Breast epithelium (tissue), 3 donors: ENCODE measurements at regions not wholly inside any gene's neighbourhood (a gene's known extent, or its start where the extent isn't known, plus 50 kb on each side); places are given as distances from the start of the nearest gene placed in this dataset.

Experiments
- POLR2A ChIP-seq: fragments of 450-650 bp; IDR thresholded peaks from one replicate; pipeline ENCODE4 v1.6.1; 2016; ENCODE audit warnings: antibody characterized with exemption, mild to moderate bottlenecking, moderate library complexity
- POLR2AphosphoS5 ChIP-seq, 3 donors: sonication (generic); formaldehyde crosslinking; IDR thresholded peaks; one replicate each; pipeline ENCODE4 v1.6.1; 2017; ENCODE audit warnings: antibody characterized with exemption in 3 of 3
- TF ChIP-seq, protein P1 (sequence below), 3 donors: fragments of 450-650 bp; IDR thresholded peaks; one replicate each; pipeline ENCODE4 v1.5.1; 2016 to 2017; ENCODE audit warnings: antibody characterized with exemption in 3 of 3, mild to moderate bottlenecking in 3 of 3, moderate library complexity in 3 of 3

DNA sequence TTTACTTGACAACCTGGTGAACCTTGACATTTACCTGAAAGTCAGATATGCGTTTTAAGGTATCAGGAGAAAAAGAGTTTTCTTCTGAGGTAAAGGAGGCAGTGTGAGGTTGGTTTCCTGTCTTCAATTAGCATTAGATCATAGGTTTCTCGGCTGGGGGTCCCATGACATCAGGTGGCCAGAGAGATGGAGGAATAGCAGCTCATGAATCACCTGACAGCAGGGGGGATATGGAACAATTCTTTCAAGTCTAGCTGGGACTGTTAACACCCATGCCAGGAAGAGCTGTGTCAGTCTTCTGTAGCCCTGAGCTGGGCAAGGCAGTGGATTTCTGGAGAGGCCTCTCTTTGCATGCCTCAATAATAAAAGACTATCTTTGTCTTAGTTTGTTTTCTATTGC is 108.0 kb upstream of the TMEM170B start:
- TF ChIP-seq, protein P1, sequence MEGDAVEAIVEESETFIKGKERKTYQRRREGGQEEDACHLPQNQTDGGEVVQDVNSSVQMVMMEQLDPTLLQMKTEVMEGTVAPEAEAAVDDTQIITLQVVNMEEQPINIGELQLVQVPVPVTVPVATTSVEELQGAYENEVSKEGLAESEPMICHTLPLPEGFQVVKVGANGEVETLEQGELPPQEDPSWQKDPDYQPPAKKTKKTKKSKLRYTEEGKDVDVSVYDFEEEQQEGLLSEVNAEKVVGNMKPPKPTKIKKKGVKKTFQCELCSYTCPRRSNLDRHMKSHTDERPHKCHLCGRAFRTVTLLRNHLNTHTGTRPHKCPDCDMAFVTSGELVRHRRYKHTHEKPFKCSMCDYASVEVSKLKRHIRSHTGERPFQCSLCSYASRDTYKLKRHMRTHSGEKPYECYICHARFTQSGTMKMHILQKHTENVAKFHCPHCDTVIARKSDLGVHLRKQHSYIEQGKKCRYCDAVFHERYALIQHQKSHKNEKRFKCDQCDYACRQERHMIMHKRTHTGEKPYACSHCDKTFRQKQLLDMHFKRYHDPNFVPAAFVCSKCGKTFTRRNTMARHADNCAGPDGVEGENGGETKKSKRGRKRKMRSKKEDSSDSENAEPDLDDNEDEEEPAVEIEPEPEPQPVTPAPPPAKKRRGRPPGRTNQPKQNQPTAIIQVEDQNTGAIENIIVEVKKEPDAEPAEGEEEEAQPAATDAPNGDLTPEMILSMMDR (IDR thresholded peaks at IDR 0.05) = no peak
- TF ChIP-seq POLR2A = no peak
- no peak for TF ChIP-seq POLR2AphosphoS5 (IDR thresholded peaks at IDR 0.05)
